ENCODE measurements at regions not wholly inside any gene's neighbourhood (a gene's known extent, or its start where the extent isn't known, plus 50 kb on each side); places are given as distances from the start of the nearest gene placed in this dataset.

GRCh38 chr5:82331557-82331956, 53.4 kb upstream of the RPS23 start:
- DNase-seq = no peak

DNA sequence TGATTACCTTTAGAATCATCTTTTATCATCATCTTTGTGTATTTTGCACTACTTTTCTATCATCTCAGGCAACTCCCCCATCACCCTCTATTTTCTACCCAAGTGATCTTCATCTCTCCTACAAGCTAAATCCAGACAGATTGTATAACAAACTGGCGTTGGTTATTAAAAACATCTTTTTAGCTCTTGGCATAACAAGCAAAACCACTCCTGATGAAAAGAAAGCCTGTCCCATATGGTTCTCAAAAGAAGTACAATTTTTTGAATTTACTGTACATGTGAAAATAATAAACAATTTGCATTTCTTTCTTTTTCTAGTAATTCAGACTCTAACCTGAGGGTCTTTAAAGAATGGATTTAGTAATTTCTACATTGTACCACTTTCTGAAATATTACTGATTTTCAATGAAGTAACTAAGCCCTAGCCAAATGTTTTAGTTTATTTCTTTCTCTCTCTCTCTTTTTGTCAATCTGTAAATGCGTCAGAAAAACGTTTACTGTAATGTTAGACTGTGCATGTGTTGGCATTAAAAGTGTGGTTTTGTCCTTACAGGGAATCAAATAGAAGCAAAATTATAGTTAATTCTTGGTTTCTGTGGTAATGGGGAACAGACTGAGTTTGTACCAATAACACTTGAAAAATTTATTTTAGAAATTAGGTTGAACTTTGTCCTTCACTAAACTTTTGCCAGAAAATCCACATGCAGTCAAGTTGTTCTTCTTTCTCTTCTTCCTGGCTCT, 52.5 kb upstream of the RPS23 start:
- no peak for DNase-seq

DNA sequence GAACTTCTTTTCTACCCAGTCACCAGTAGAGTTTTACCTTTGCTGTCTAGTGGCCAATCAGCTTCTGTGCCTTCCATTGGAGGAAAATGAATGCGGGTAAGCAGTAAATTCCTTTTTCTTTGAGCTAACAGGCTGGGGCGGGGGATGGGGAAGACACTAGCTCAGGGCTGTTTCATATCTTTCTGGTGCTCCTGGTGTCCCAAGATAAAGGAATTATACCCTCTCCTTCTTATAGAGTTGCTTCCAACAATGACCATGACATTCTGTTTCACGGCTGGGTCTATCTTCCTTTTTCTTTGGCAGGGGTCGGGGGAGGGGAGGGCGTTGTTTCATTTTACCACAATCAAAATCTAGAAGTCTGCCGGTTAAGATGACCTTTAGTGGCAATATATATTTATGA, 51.2 kb upstream of the RPS23 start:
- DNase-seq = no peak
